ENCODE measurements at regions not wholly inside any gene's neighbourhood (a gene's known extent, or its start where the extent isn't known, plus 50 kb on each side); places are given as distances from the start of the nearest gene placed in this dataset.
A peak's percentile ranks its signal among the peaks of the same experiment; 100 is the strongest.
"Not testable (repeated sequence)": the region's sequence is repeated elsewhere in the genome, so short reads cannot be mapped to it uniquely, and the experiment has no call there.

DNA sequence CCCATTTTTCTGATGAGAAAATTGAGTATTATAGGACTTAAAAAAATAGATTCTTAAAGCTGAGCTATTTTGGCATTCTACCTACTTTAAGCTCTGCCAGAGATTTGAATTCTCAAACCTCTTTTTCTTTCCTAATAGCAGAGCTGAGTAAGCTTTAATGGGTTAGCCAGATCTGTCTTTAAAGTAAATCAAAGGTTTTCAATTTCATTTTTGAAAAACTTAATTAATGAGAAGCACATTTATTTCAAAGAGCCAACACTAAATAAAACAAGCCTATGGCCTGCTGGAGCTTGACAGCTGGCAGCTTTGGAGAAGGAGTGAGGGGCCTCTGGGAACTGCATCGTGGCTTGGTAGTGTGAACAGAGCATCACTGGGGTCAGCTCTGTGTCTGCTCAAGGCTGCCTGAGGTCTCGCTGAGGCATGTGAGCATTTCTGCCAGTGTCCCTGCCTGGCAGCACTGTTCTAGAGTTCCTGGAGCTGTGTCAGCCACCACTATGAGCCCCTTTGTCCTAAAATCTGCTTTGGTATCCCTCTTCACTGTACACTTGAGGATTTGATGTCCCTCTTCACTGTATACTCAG, 50.4 kb upstream of the PRSS23 start:
- DNase-seq: no peak

- no peak for DNase-seq
Observed at GRCh38 chr11:86749376-86749775, 51.0 kb upstream of the PRSS23 start.

- no peak for DNase-seq
Observed at GRCh38 chr11:86748296-86748695, 52.0 kb upstream of the PRSS23 start.

GRCh38 chr11:86747801-86748200, 52.5 kb upstream of the PRSS23 start:
- no peak for DNase-seq

- no peak for DNase-seq
Observed at GRCh38 chr11:86746514-86746913, 53.8 kb upstream of the PRSS23 start.

- DNase-seq: no peak
Observed at GRCh38 chr11:86745571-86745970, 54.8 kb upstream of the PRSS23 start.

DNA sequence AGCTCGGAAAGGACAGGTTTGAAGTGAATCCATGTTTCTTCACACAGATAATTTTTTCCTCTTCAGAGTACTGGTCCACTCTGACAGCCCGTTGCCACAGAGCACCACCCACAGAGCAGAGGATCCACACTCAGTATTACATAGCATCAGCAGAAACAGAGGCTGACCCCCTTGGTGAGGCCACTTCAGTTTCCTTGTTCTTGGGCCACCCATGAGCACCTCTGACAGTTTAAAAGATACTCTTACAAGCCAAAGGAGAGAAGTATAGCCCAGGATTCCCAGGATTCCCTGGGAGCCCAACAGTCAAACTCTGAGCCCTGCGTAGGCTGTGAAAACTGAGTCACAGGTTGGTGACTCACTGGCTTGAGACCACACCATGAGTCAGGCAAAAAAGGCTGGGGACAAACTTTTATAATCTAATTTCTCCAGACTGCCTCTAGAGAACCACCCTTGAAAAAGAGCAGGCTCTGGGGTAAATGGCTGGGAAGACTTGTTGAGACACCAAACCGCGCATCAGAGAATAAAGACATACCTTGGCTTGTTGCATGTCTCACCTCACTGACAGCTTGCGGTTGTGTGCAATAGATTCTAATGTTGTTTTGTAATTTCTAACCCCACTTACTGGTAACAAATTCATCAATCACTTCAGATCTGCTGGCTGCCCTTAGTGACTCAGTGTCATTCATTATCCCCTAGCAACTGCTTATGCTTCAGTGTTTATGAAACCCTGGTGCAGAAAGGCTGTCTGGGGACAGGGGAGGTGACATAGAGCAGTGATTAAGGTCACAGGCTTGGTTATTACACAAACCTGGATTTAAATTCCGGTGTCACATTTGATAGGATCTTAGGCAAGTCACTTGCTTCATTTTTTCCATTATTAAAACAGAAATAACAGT, 56.9 kb upstream of the PRSS23 start:
- no peak for DNase-seq

DNA sequence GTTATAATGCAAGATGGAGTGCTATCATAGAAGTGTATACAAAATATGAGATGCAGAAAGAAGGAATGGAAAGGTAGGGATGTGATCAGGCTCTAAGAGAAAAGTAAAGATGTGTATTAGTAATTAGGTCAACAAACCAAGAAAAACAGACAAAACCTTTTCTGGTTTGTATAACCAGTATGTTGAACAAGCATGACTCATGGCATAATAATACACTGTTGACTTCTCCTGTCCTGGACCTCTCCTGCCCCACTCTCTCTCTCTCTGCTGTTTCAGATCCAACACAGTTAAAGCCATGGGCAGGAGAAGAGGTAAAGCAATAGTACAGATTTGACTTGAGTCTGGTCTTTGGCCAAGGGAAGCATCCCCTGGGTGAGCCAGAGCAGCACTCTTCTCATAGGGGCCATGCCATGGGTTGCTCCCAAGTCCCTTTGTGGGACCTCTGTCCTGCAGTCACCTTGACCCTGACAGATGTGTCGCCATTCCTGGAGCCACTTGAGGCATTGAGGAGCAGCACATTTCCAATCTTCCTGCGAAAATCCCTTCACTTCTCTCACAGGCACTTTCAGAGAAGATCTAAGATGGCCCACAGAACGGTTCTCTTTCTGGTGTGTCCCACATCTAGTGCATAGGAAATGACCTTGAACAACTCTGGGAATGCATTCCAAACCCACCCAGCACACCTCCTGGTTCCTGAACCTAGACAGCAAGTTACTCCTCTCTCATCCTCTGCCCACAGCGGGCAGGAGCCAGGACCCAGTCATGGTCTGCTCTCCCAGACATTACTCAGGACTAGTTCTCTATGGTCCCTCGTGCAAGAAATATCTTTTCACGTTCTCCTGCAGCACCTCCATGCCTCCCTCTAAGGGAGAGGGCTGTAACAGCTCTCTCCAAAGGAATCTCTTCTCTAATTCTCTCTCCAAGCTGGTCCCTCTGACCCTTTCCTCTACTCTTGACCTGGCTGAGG, 58.2 kb upstream of the PRSS23 start:
- peak in 1 of 2 experiments; percentile 11 for DNase-seq

DNA sequence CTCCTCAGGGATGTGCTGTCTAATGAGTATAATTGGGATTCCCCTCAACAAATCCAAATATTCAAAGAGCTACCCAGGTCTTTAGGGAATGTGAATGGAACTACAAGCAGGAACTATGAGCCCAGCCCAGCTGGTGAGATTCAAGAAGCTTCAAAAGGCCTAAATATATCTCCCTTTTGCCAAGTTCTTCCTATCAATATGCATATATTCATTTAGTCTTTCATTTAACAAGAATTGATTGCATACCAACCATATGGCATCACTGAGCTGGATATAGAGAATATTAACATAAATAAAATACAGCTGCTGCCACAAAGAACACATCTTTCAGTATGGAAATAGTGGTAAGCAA, 58.9 kb upstream of the PRSS23 start:
- DNase-seq: no peak

- DNase-seq: peak in 1 of 2 experiments; percentile 2
Observed at GRCh38 chr11:86740628-86741483, 59.5 kb upstream of the PRSS23 start.

DNA sequence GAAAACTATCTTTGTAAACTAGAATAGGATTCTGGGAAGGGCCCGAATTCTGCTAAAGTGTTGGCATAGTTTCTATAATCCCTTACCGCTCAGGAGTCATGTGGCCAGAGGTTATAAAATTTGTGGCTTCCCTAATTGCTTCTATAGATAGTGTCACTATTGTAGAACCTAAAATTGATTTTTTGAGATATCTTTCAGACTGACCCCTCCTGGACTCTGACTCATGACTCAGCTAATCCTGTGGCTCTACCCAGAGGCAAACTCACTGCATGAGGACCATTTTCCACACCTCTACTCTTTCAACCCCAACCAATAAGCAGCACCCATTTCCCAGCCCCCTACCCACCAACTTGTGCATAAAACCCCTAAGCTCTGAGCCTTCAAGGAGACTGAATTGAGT, 61.8 kb upstream of the PRSS23 start:
- no peak for DNase-seq

- no peak for DNase-seq
Observed at GRCh38 chr11:86737737-86738136, 62.6 kb upstream of the PRSS23 start.

- no peak for DNase-seq
Observed at GRCh38 chr11:86737230-86737629, 63.1 kb upstream of the PRSS23 start.

GRCh38 chr11:86736291-86737143, 63.8 kb upstream of the PRSS23 start:
- DNase-seq: no peak

DNA sequence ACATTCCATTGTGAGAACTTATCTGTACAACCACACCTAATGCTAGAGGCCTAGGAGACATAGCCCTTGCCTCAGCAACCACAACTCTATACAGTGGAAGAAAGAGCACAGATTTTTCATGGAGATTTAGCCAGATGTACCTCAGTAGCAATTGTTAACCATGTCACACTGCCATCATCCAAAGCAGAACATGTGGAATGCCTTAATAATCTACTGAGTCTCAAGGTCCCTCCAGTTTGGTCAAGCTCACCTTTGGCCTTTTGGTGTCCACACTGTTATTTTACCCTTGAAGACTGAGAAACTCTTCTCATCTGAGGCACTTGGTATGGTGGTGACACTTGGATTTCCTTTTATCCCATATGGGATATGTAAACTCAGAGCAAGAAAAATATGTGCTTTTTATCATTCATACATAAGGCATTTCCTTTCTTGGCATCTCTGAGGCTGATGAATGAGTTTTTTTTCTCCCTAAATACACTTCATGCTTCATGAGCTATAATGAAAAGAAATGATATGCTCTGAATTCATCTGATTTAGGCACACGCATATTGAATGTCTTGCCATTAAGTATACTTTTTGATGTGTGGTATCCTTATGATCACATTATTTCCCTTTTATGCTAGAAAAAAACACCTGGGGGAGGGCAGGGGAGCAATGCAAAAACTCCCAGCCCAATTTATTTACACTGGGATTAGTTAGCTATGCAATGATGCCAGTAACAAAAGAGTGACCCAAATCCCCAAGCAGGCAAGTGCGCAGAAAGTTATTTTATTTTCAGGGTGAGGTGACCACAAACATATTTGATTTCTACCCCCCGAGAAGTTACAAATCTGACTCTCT, 63.3 kb upstream of the ME3 start:
- DNase-seq: no peak

- not testable (repeated sequence) for DNase-seq
Observed at GRCh38 chr11:86732739-86733138, 60.3 kb upstream of the ME3 start.

- DNase-seq: not testable (repeated sequence)
Observed at GRCh38 chr11:86732286-86732685, 59.9 kb upstream of the ME3 start.

- not testable (repeated sequence) for DNase-seq
Observed at GRCh38 chr11:86729576-86729975, 57.2 kb upstream of the ME3 start.

DNA sequence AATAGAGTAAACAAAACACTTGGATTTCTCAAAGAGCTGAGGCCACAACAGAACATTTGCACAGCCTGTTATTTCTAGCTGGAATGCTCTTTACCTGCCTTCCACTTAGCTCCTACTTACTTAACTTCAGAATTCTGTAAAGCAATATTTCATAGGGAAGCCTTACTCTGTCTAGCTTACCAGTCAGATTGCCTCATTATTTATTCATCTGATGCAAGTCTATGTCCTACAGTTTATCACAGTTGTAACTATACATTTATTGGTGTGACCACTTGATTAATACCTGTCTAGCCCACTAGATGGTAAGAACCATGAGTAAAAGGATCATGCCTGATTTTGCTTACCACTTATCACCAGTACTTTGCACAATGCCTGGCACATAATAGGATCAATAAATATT, 56.1 kb upstream of the ME3 start:
- no peak for DNase-seq

- no peak for DNase-seq
Observed at GRCh38 chr11:86726770-86727504, 54.5 kb upstream of the ME3 start.

All from NCI-H1930 (cell line).